ENCODE measurements at regions not wholly inside any gene's neighbourhood (a gene's known extent, or its start where the extent isn't known, plus 50 kb on each side); places are given as distances from the start of the nearest gene placed in this dataset.
"Not testable (repeated sequence)": the region's sequence is repeated elsewhere in the genome, so short reads cannot be mapped to it uniquely, and the experiment has no call there.

GRCh38 chr9:22170556-22170955, 161.5 kb upstream of the CDKN2B start:
- in situ Hi-C loops (cut with MboI; ENCODE audit: low pct_unique_long_range_greater_than_20kb, low sequenced_read_pairs): no loop called here
- no peak for DNase-seq

- peak; percentile 67 for DNase-seq
- in situ Hi-C loops (cut with MboI; ENCODE audit: low pct_unique_long_range_greater_than_20kb, low sequenced_read_pairs): no loop called here
Observed at GRCh38 chr9:22170990-22171670, 162.0 kb upstream of the CDKN2B start.

- DNase-seq: no peak
- in situ Hi-C loops (cut with MboI; ENCODE audit: low pct_unique_long_range_greater_than_20kb, low sequenced_read_pairs): no loop called here
Observed at GRCh38 chr9:22171691-22172090, 162.6 kb upstream of the CDKN2B start.

GRCh38 chr9:22173908-22174307, 164.8 kb upstream of the CDKN2B start:
- in situ Hi-C loops (cut with MboI; ENCODE audit: low pct_unique_long_range_greater_than_20kb, low sequenced_read_pairs): no loop called here
- no peak for DNase-seq

- in situ Hi-C loops (cut with MboI; ENCODE audit: low pct_unique_long_range_greater_than_20kb, low sequenced_read_pairs): no loop called here
- peak; percentile 19 for DNase-seq
Observed at GRCh38 chr9:22175972-22176545, 167.0 kb upstream of the CDKN2B start.

- in situ Hi-C loops (cut with MboI; ENCODE audit: low pct_unique_long_range_greater_than_20kb, low sequenced_read_pairs); DNase-seq: not testable (repeated sequence)
Observed at GRCh38 chr9:22181021-22181420, 171.9 kb upstream of the CDKN2B start.

- in situ Hi-C loops (cut with MboI; ENCODE audit: low pct_unique_long_range_greater_than_20kb, low sequenced_read_pairs): no loop called here
- no peak for DNase-seq
Observed at GRCh38 chr9:22189471-22189870, 180.4 kb upstream of the CDKN2B start.

- not testable (repeated sequence) for DNase-seq
Observed at GRCh38 chr9:22197000-22197399, 187.9 kb upstream of the CDKN2B start.

GRCh38 chr9:22198681-22199080, 189.6 kb upstream of the CDKN2B start:
- DNase-seq: no peak
- in situ Hi-C loops (cut with MboI; ENCODE audit: low pct_unique_long_range_greater_than_20kb, low sequenced_read_pairs): no loop called here

More at GRCh38 chr9:22197000-22197399, 187.9 kb upstream of the CDKN2B start:
- in situ Hi-C loops (cut with MboI; ENCODE audit: low pct_unique_long_range_greater_than_20kb, low sequenced_read_pairs): not testable (repeated sequence)

- no peak for DNase-seq
- in situ Hi-C loops (cut with MboI; ENCODE audit: low pct_unique_long_range_greater_than_20kb, low sequenced_read_pairs): no loop called here
Observed at GRCh38 chr9:22201256-22201655, 192.2 kb upstream of the CDKN2B start.

GRCh38 chr9:22203371-22204138, 194.4 kb upstream of the CDKN2B start:
- in situ Hi-C loops (cut with MboI; ENCODE audit: low pct_unique_long_range_greater_than_20kb, low sequenced_read_pairs): no loop called here
- DNase-seq: no peak

- in situ Hi-C loops (cut with MboI; ENCODE audit: low pct_unique_long_range_greater_than_20kb, low sequenced_read_pairs): no loop called here
- DNase-seq: no peak
Observed at GRCh38 chr9:22204240-22204639, 195.1 kb upstream of the CDKN2B start.

GRCh38 chr9:22206833-22207232, 197.7 kb upstream of the CDKN2B start:
- DNase-seq: peak; percentile 52
- in situ Hi-C loops (cut with MboI; ENCODE audit: low pct_unique_long_range_greater_than_20kb, low sequenced_read_pairs): no loop called here

- in situ Hi-C loops (cut with MboI; ENCODE audit: low pct_unique_long_range_greater_than_20kb, low sequenced_read_pairs): no loop called here
- no peak for DNase-seq
Observed at GRCh38 chr9:22208846-22209585, 199.9 kb upstream of the CDKN2B start.

GRCh38 chr9:22210262-22210661, 201.2 kb upstream of the CDKN2B start:
- in situ Hi-C loops (cut with MboI; ENCODE audit: low pct_unique_long_range_greater_than_20kb, low sequenced_read_pairs): no loop called here

GRCh38 chr9:22210936-22211335, 201.8 kb upstream of the CDKN2B start:
- in situ Hi-C loops (cut with MboI; ENCODE audit: low pct_unique_long_range_greater_than_20kb, low sequenced_read_pairs): no loop called here
- DNase-seq: no peak

More at GRCh38 chr9:22210262-22210661, 201.2 kb upstream of the CDKN2B start:
- DNase-seq: no peak

- in situ Hi-C loops (cut with MboI; ENCODE audit: low pct_unique_long_range_greater_than_20kb, low sequenced_read_pairs): no loop called here
- DNase-seq: peak; percentile 87
Observed at GRCh38 chr9:22211588-22212360, 202.7 kb upstream of the CDKN2B start.

GRCh38 chr9:22214021-22214420, 204.9 kb upstream of the CDKN2B start:
- in situ Hi-C loops (cut with MboI; ENCODE audit: low pct_unique_long_range_greater_than_20kb, low sequenced_read_pairs): no loop called here
- DNase-seq: no peak

- in situ Hi-C loops (cut with MboI; ENCODE audit: low pct_unique_long_range_greater_than_20kb, low sequenced_read_pairs): no loop called here
- DNase-seq: no peak
Observed at GRCh38 chr9:22214497-22215031, 205.5 kb upstream of the CDKN2B start.

Data from KBM-7 (cell line).